BLaER1 (cell line): ENCODE measurements at regions not wholly inside any gene's neighbourhood (a gene's known extent, or its start where the extent isn't known, plus 50 kb on each side); places are given as distances from the start of the nearest gene placed in this dataset.
"Not testable (repeated sequence)": the region's sequence is repeated elsewhere in the genome, so short reads cannot be mapped to it uniquely, and the experiment has no call there.

Experiments used
- H3K27ac ChIP-seq: shearing (Covaris generic); formaldehyde crosslinking; 2 replicates; pipeline ENCODE4 v1.8.1; 2022
- H3K27me3 ChIP-seq: shearing (Covaris generic); formaldehyde crosslinking; 2 replicates; pipeline ENCODE4 v1.8.1; 2022
- H3K36me3 ChIP-seq: shearing (Covaris generic); formaldehyde crosslinking; 2 replicates; pipeline ENCODE4 v1.8.1; 2022
- H3K4me1 ChIP-seq: shearing (Covaris generic); formaldehyde crosslinking; 2 replicates; pipeline ENCODE4 v1.8.1; 2022
- H3K4me2 ChIP-seq: shearing (Covaris generic); formaldehyde crosslinking; 2 replicates; pipeline ENCODE4 v1.8.1; 2022
- H3K4me3 ChIP-seq: shearing (Covaris generic); formaldehyde crosslinking; 2 replicates; pipeline ENCODE4 v1.8.1; 2022
- H3K9ac ChIP-seq: shearing (Covaris generic); formaldehyde crosslinking; 2 replicates; pipeline ENCODE4 v1.8.1; 2022
- H3K9me3 ChIP-seq: shearing (Covaris generic); formaldehyde crosslinking; 2 replicates; pipeline ENCODE4 v1.8.1; 2022
- H4K20me1 ChIP-seq: shearing (Covaris generic); formaldehyde crosslinking; 2 replicates; pipeline ENCODE4 v1.8.1; 2022
- Cebpa-rat ChIP-seq: shearing (Covaris generic); IDR thresholded peaks from 2 replicates; pipeline ENCODE4 v1.8.1; 2022

GRCh38 chr13:43946281-43946680 lies 66.6 kb downstream of the LACC1 start:
- H3K4me3 ChIP-seq, result no peak overlapping the region
- no peaks in the 10 kb centered on the region for H3K27me3 ChIP-seq
- H3K27ac ChIP-seq, result no peak overlapping the region
- TF ChIP-seq Cebpa-rat, result no peak
- no peaks in the 10 kb centered on the region for H3K36me3 ChIP-seq
- H4K20me1 ChIP-seq, result no peaks in the 10 kb centered on the region
- no peaks in the 10 kb centered on the region for H3K9me3 ChIP-seq
- H3K9ac ChIP-seq, result no peak overlapping the region
- H3K4me1 ChIP-seq, result no peaks in the 10 kb centered on the region
- no peak overlapping the region for H3K4me2 ChIP-seq

GRCh38 chr13:43947897-43948458 lies 68.3 kb downstream of the LACC1 start:
- no peaks in the 10 kb centered on the region for H3K4me1 ChIP-seq

GRCh38 chr13:43953370-43953769 lies 73.7 kb downstream of the LACC1 start:
- TF ChIP-seq Cebpa-rat, result no peak
- no peak overlapping the region for H3K9ac ChIP-seq
- H3K4me2 ChIP-seq, result no peak overlapping the region
- H3K27ac ChIP-seq, result no peak overlapping the region
- H3K4me3 ChIP-seq, result no peak overlapping the region
- no peaks in the 10 kb centered on the region for H3K36me3 ChIP-seq
- no peaks in the 10 kb centered on the region for H3K4me1 ChIP-seq
- H4K20me1 ChIP-seq, result no peaks in the 10 kb centered on the region
- no peaks in the 10 kb centered on the region for H3K27me3 ChIP-seq
- no peaks in the 10 kb centered on the region for H3K9me3 ChIP-seq

More at GRCh38 chr13:43947897-43948458, 68.3 kb downstream of the LACC1 start:
- H3K4me3 ChIP-seq, result no peak overlapping the region
- H3K9ac ChIP-seq, result no peak overlapping the region
- H3K27ac ChIP-seq, result no peak overlapping the region
- no peak overlapping the region for H3K4me2 ChIP-seq
- no peaks in the 10 kb centered on the region for H4K20me1 ChIP-seq
- no peaks in the 10 kb centered on the region for H3K36me3 ChIP-seq
- no peaks in the 10 kb centered on the region for H3K9me3 ChIP-seq
- TF ChIP-seq Cebpa-rat, result no peak
- H3K27me3 ChIP-seq, result no peaks in the 10 kb centered on the region

GRCh38 chr13:43956975-43957374 lies 77.3 kb downstream of the LACC1 start:
- H4K20me1 ChIP-seq, H3K9ac ChIP-seq, H3K4me3 ChIP-seq, H3K4me1 ChIP-seq, H3K27me3 ChIP-seq, H3K4me2 ChIP-seq, H3K36me3 ChIP-seq, H3K9me3 ChIP-seq, H3K27ac ChIP-seq: not testable (repeated sequence)

- H3K27me3 ChIP-seq, result no peaks in the 10 kb centered on the region
- H3K4me1 ChIP-seq, result no peaks in the 10 kb centered on the region
- H3K4me2 ChIP-seq, result no peak overlapping the region
- H3K36me3 ChIP-seq, result no peaks in the 10 kb centered on the region
- TF ChIP-seq Cebpa-rat, result no peak
- H3K4me3 ChIP-seq, result no peak overlapping the region
- no peak overlapping the region for H3K9ac ChIP-seq
- no peaks in the 10 kb centered on the region for H4K20me1 ChIP-seq
- no peak overlapping the region for H3K27ac ChIP-seq
- H3K9me3 ChIP-seq, result no peaks in the 10 kb centered on the region
Measured at GRCh38 chr13:43959291-43959690, 79.6 kb downstream of the LACC1 start.

GRCh38 chr13:43961909-43962308 lies 82.2 kb downstream of the LACC1 start:
- H4K20me1 ChIP-seq, result no peaks in the 10 kb centered on the region
- H3K4me1 ChIP-seq, result no peaks in the 10 kb centered on the region
- TF ChIP-seq Cebpa-rat, result no peak
- no peaks in the 10 kb centered on the region for H3K9me3 ChIP-seq
- no peak overlapping the region for H3K4me2 ChIP-seq
- no peak overlapping the region for H3K4me3 ChIP-seq
- no peaks in the 10 kb centered on the region for H3K27me3 ChIP-seq
- H3K9ac ChIP-seq, result no peak overlapping the region
- H3K27ac ChIP-seq, result no peak overlapping the region
- H3K36me3 ChIP-seq, result no peaks in the 10 kb centered on the region

GRCh38 chr13:43963726-43964125 lies 84.0 kb downstream of the LACC1 start:
- H3K9me3 ChIP-seq, result peaks cover 6% of the 10 kb centered on the region
- no peak overlapping the region for H3K4me2 ChIP-seq
- H3K9ac ChIP-seq, result no peak overlapping the region
- no peak for TF ChIP-seq Cebpa-rat
- no peaks in the 10 kb centered on the region for H3K27me3 ChIP-seq
- H3K36me3 ChIP-seq, result no peaks in the 10 kb centered on the region
- no peaks in the 10 kb centered on the region for H4K20me1 ChIP-seq
- no peak overlapping the region for H3K4me3 ChIP-seq
- H3K4me1 ChIP-seq, result no peaks in the 10 kb centered on the region
- H3K27ac ChIP-seq, result no peak overlapping the region

GRCh38 chr13:43964698-43965458 lies 85.2 kb downstream of the LACC1 start:
- no peaks in the 10 kb centered on the region for H3K4me1 ChIP-seq
- no peaks in the 10 kb centered on the region for H3K36me3 ChIP-seq
- H3K27me3 ChIP-seq, result no peaks in the 10 kb centered on the region
- peaks cover 18% of the 10 kb centered on the region for H3K9me3 ChIP-seq
- H3K4me3 ChIP-seq, result no peak overlapping the region
- no peak overlapping the region for H3K4me2 ChIP-seq
- H3K27ac ChIP-seq, result no peak overlapping the region
- no peak overlapping the region for H3K9ac ChIP-seq
- no peak for TF ChIP-seq Cebpa-rat
- no peaks in the 10 kb centered on the region for H4K20me1 ChIP-seq

GRCh38 chr13:43965459-43965845 lies 85.7 kb downstream of the LACC1 start:
- no peak for TF ChIP-seq Cebpa-rat
- Histone ChIP-seq H3K36me3 (no peaks in the 10 kb centered on the region), H3K4me3 (no peak overlapping the region), H3K4me1 (no peaks in the 10 kb centered on the region), H3K9ac (no peak overlapping the region), H3K27ac (no peak overlapping the region), H3K27me3 (no peaks in the 10 kb centered on the region), H3K4me2 (no peak overlapping the region), H4K20me1 (no peaks in the 10 kb centered on the region), H3K9me3 (peaks cover 24% of the 10 kb centered on the region)

- not testable (repeated sequence) for H4K20me1 ChIP-seq, H3K27me3 ChIP-seq, H3K4me1 ChIP-seq
Measured at GRCh38 chr13:43968251-43968942, 88.7 kb downstream of the LACC1 start.

GRCh38 chr13:43968943-43969690 lies 89.4 kb downstream of the LACC1 start:
- not testable (repeated sequence) for H3K27me3 ChIP-seq, H3K27ac ChIP-seq, H3K9ac ChIP-seq, H3K4me3 ChIP-seq, H4K20me1 ChIP-seq, H3K4me1 ChIP-seq, H3K36me3 ChIP-seq, H3K4me2 ChIP-seq
- H3K9me3 ChIP-seq, result peaks cover 32% of the 10 kb centered on the region

More at GRCh38 chr13:43968251-43968942, 88.7 kb downstream of the LACC1 start:
- peaks cover 32% of the 10 kb centered on the region for H3K9me3 ChIP-seq
- not testable (repeated sequence) for H3K27ac ChIP-seq, H3K36me3 ChIP-seq, H3K4me2 ChIP-seq, H3K9ac ChIP-seq, H3K4me3 ChIP-seq

- H3K9ac ChIP-seq, H3K4me3 ChIP-seq, H4K20me1 ChIP-seq, H3K27me3 ChIP-seq, H3K4me2 ChIP-seq, H3K27ac ChIP-seq, H3K4me1 ChIP-seq, H3K36me3 ChIP-seq: not testable (repeated sequence)
- peaks cover 32% of the 10 kb centered on the region for H3K9me3 ChIP-seq
Measured at GRCh38 chr13:43969919-43970318, 90.2 kb downstream of the LACC1 start.

GRCh38 chr13:43970520-43971242 lies 91.0 kb downstream of the LACC1 start:
- not testable (repeated sequence) for H4K20me1 ChIP-seq, H3K4me2 ChIP-seq, H3K36me3 ChIP-seq, H3K4me1 ChIP-seq, H3K27me3 ChIP-seq, H3K27ac ChIP-seq, H3K9ac ChIP-seq, H3K4me3 ChIP-seq
- H3K9me3 ChIP-seq, result peaks cover 32% of the 10 kb centered on the region
